IPS-NIHi7 (cell line): ENCODE measurements at regions not wholly inside any gene's neighbourhood (a gene's known extent, or its start where the extent isn't known, plus 50 kb on each side); places are given as distances from the start of the nearest gene placed in this dataset.

Experiments
- DNase-seq: peaks from one replicate; pipeline ENCODE4 v3.0.0; 2012; ENCODE audit warnings: mixed read lengths; ENCODE audit errors: extremely low spot score

DNA sequence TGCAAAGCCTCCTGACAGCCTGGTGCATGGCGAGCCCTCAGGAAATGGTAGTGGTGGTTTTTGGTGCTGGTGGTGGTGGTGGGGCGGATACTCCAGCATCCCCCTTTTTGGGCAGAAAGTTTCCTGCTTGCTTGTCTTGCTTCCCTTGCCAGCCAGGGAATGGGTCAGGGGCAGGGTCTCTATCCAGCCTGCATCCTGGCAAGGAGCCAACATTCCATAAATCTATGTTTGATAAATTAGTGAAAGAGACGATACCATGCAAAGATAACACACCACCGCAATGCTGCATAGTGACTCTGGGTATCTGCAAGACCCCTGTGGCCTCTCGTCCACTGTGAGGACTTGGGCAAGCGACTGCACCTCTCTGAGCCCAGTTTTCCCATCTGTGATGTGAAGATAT is 246.2 kb downstream of the LRFN2 start:
- DNase-seq = no peak

DNA sequence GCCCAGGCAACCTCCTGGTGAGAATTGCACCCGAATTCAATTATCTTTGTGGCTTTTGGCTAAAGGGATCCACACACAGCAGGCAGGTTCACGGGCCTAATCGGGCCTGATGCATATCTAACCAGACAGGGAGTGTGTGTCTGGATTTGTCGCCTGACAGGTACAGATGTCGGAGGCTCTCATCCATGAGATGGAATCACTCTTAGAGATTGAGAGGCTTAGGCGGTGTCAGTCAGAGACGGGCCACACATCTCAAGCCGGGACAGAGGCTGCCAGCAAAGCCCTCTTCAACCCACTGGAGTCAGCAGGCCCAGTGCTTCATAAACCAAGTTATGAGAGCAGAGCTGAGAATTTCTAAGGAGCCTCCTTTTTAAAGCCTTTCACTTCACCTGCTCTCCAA is 247.0 kb downstream of the LRFN2 start:
- DNase-seq = no peak

DNA sequence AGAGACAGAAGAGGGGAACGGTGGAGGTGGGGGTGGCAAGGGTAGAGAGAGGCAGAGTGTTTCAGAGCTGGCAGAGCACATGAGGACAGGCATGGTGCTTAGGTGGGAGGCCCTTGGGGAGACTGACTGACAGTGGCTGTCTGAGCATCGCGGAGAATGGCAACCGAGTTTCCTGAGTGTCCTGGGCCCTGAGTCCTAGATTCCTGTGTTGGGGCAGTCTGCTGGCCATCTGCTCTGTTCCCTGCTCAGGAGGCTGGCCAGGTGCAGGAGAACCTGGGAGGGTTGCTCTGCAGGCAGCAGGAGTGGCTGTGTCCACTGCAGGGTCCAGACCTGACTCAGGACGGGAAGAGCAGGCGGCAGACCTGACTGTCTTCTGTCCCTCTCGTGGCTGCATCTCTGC is 248.9 kb downstream of the LRFN2 start:
- no peak for DNase-seq

DNA sequence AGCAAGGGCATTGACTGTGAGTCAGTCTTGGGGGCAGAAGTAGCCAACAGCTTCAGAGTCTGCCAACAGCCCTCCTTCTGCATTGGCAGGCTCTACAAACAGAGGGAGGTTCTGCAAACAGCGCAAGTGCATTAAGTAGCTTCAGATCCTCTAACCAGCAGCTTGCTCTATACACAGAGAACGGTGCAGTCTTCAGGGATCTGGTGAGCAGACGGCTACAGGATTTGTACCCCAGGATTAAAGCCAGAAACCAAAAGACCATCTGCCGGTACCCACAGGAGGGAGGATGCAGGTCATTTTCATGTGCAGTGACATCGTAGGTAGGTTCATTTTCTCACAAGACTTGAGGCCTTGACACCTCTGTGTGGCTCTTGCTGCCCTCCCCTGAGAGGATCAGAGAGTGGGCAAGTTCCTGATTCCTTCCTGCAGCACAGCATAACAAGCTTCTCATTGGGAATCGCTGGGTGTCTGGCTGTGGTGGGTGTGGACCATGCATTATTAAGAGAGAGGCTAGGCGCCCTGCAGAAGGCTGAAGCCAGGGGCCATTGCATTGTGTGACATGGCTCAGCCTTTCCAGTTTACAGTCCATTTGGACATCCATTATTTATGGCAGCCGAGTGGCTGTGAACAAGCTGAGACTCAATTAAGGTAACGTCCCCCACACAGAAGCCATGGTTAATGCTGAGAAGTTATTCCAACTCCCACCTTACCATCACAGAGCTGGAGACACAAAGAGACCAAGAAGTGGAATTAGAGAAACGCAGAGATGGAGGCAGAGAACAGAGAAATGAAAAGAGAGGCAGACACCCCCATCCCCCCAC is 250.0 kb downstream of the LRFN2 start:
- no peak for DNase-seq

DNA sequence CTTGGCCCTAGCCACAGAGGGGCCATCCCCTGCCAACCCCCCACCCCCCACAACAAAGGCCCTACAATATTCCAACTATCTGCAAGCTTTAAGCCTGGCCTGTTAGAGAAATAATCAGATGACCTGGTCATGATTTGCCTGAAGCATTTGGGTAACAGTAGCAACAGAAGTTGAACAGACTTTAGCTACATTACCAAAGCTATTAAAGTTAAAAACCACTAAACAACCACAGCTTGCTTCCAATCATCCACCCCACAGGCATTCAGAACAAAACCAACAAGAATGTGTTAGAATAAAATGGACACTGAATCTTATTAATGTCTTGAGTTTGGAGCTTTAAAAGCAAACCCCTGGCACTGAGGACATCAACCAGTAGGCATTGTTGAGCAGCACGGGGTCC is 250.9 kb downstream of the LRFN2 start:
- DNase-seq = no peak

DNA sequence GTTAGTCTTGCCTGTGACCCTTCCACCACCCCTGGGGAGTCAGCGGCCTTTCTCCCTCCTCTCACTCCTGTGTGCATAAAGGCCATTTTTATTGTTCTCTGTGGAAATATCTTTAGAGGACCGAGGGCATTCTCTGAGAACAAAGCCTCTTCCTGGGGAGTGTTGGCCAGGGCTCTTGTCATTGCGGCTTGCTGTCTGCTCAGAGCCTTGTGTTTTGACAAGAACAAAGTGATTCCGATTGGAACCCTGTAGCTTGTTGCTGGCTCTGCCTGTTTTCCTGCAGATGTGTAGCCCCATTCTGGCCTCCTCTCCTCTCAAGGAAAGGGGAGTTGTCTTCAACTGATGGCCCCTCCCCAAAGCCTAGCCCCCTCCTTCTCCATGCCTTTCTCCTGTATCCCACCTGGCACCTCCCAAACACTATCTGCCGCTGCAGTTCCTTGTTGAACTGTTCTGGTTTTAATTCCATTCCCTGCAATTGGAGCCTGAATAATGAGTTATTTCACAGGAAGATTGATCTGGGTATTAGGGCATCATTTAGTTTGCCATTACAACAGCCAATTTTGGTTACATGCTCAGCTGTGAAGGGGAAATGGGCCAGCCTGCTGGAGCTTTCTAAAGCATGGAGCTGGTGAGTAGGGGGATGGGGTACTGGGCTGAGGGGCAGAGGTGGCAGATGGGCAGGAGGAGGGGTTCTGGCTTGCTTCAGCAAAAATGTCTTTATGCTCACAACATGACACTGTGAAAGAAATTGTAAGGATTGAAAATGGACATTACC is 252.5 kb downstream of the LRFN2 start:
- peak; percentile 47 for DNase-seq

DNA sequence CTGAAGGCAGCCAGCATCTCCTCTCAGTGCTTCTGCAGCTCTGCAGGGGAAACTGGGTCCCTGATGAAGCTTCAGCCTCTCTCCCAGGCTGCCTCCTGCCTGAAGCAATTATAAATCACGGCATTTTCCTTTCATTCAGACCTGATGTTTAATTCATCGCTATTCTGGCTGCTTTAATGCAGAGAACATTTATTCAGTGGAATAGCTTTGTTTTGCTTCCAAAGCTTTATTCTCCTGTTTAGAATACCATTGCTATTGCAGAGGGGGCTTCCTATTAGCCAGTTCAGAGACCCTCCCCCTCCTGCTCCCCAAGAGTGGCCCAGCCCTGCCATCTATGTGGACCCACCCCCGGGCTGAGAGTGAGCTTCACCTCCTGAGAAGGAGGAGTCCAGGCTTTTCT is 255.6 kb downstream of the LRFN2 start:
- no peak for DNase-seq

DNA sequence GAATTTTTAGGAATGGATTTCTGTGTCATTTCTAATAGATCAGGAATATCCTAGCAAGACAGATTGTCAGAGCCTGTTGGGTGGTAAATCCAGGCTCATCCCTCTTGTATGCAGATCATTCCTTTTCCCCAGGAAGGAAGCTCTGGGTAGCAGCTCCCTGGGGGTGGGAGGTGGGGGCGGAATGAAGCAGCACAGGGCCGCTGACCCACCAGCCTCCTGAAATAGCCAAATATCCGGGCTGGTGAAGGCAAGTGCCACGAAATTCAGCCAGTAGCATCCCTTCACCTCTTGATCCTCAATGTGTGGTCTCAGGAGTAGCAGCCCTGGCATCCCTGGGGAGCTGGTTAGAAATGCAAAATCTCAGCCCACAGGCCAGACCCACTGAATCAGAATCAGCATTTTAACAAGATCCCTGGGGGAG is 256.9 kb downstream of the LRFN2 start:
- DNase-seq = peak; percentile 63

DNA sequence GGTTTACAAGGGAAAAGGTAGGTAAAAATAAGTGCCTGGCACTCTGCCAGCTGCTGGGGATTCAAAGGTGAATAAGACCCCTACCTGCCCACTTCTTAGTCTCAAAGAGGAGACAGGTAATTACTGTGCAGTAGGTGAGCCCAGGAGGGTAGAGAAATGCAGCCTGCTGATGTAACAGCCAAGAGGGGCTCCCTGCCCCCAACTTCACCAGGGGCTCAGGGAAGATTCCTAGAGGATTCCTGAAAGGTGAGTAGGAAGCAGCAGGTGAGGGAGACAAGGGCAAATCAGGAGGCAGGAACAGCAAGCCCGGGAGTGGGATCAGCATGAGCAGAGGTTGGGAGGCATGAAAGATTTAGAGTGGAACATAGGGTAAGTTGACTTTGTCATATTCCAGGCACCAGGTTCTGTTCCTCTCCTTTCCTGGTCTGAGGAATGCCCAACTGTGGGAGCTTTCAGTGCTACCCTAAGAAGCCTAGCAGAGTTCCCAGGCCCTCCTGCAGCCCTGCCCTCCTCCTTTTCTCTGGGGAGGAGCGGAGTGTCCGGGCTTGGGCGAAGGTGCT is 258.1 kb downstream of the LRFN2 start:
- peak; percentile 59 for DNase-seq

DNA sequence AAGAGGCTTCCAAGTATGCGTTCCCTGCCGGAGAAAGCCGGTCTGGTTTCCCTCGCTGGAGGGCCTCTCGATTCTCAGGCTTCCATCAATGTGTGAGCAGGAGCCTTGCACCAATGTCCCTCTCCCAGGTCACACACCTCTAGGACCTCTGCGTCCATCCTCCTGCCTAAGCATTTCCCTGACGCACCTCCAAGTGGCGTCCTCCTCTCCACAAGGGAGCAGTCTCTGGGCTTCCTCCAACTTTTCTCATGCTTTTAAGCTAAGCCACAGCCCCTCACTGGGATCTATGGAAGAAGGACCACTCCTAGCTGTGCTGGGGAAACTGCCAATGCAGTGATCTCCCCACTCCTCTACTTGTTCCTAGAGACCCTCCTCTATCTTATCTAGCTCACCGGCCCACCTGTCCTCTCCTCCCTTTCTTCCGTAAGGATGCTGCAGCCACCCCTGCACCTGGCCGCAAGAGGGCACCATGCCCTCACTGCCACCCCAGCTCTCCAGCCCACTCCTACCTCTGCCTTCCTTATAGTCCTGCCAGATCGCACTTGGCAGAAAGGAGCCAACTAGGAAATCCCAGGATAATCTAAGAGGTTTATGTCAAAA is 258.7 kb downstream of the LRFN2 start:
- DNase-seq = peak; percentile 85

DNA sequence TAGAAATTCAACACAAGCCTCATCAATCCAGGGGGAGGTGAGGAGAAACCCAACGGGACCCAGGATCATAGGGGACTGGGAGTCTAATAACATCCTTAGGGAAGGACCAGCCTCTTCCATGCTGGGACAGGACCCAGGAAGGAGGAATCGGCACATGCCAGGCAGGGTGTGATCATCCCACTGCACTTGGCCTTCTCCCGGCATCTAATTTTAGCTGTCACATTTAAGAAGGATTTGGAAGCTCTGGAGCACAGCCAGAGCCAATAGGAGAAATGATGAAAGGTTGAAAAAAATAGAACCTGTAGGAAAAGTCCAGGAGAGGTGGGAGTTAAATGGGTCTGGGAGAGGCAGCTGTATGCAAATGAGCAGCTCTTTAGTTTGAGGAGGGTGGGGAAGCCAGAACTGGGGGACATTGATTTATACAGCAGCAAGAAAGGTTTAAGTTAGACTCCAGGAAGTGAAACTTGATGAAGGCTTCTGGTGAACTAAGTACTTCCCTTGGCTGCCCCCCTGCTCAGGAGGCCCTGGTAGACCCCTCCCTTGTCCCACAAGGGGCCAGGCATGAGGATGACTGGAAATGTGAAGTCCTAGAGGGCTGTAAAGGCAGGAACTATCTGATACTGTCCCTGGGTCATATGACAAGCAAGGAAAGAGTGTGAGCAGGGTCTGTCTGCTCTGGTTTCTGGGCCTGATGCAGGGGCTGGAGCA is 260.3 kb downstream of the LRFN2 start:
- DNase-seq = no peak

DNA sequence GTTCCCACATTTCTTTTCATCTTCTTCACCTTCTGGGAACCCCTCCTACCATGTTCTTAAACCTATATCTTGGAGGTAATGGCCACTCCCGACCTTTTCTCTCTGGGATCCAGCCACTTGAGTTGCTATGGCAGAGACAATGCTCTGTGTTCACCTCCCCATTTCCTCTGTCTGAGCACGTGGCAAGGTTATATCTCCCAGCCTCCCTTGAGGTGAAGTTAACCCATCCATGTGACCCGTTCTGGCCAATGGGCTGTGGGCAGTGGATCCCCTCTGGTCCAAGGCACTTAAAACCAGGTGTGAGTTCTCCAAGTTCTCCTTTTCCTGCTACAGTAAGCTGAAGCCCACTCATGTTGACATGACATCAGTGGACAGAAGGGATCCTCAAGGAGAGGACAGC is 261.4 kb downstream of the LRFN2 start:
- no peak for DNase-seq

DNA sequence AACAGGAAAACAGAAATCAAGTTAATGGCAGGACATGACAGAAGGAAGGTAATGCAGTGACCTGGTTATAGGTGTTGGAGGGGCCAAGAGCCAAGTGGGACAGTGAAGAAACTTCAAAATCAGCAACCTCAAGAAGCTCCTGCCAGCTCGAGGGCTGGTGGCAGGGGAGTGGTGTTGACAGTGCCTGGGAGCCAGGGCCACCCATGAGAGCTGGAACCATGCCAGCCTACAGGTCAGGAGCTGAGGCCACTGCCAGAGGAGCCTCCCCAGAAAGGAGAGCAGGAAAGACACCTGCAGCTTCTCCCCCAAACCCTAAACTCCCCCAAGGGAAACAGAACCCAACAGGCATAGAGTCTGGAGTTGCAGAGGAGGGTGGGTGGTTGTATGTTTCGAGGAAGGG is 262.1 kb downstream of the LRFN2 start:
- DNase-seq = no peak

DNA sequence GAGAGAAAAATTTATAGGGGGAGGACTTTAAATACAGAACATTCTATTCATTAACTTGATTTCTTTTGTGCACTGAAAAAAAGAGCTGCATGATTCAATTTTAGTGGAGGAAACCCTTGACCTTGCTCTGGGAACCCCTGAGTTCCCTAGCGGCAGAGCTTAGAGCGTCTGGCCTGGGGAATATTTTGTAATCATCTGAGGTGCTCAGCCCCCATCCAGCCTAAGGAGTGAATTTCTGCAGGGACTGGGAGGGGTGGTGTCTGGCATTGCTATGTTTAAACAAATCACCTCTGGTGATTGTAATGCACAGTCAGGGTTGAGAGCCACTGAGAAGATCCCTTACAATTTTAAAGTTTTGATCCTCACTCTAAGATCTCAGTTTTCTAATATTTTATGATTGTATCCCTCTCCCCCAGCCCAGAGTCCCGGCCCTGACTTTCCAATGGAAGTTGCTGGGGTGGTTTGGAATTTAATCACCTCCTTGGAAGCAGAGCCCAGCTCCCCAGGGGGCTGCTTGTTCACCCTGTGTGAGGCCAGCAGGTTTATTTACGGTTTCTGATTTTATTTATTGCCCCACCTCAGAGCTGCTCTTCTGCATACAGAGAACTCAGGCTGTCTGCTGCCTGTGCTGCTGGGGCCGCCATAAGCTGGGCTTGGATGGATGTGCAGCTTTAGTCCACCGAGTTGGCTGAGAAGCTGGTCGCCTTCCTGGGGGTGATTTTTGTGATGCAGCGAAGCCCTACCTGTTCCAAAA is 263.1 kb downstream of the LRFN2 start:
- DNase-seq = no peak

DNA sequence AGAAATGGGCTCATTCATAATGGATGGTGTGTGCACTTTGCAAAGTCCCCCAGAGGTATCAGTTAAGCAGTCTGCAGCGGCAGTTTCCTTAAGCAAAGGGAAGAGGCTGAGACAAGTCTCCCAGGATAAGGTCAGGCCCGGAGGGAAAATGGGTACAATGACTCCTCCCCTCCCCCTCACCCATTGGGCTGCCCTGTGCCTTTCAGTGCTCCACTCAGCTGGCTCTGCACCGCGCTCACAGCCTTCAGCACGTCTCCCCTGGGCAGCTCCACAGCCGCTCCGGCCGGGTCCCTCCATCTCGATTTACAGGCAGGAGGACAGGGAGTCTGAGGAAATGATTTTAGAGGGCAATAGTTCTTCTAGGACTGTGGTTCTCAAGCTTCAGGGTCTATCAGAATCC is 264.8 kb downstream of the LRFN2 start:
- DNase-seq = no peak

DNA sequence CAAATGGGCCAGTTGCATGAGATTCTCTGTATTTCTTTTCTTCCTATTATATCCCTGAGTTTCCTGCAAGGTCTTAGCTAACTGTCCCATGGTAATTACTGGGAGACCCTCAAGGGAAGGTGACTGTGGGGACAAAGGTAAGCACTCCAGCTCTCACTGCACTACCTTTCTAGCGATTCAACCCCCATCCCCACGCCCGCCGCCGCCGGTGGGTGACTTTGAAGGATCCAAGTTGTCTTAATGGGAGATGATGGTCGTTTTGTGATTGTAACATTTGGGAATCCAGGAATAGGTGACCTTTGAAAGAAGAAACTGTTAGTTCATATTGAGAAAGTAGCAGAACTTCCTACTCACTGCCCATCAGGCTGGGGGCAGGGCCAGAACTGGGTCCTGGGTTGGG is 265.5 kb downstream of the LRFN2 start:
- DNase-seq = no peak

DNA sequence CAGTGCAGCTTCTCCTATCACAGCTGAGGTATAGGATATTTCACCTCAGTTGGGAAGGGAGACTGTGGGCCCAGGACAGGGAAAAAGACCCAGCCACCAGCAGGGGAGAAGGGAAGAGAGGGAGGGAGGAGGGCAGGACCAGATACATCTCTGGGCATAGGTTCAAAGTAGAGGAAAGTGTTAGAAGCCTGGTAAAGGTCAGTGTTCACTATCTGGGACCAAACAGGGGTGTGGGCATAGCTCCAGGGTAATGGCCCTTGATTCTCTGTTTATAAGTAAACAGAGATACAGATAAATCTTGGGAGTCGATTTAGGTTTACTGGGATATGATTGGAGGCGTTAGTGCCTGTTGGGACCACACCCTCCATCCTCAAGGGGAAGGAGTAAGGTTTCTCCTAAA is 266.2 kb downstream of the LRFN2 start:
- no peak for DNase-seq

DNA sequence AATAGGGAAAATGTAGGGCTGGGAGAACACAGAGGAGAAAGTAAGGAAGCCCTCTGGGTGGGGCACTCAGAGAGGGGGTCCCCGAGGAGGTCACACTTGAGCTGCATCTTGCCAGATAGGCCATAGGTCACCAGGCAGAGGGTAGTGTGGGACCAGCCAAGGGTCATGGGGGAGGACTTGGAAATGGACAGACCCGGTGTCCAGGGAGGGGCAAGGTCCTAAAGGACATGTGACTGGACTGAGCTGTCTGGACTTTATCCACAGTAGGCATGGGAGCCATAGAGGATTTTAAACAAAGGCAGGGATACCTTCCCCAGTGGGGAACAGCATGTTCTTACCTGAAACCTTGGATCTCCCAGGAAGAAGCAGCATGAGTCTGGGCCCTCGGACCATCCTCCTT is 266.7 kb downstream of the LRFN2 start:
- DNase-seq = no peak

DNA sequence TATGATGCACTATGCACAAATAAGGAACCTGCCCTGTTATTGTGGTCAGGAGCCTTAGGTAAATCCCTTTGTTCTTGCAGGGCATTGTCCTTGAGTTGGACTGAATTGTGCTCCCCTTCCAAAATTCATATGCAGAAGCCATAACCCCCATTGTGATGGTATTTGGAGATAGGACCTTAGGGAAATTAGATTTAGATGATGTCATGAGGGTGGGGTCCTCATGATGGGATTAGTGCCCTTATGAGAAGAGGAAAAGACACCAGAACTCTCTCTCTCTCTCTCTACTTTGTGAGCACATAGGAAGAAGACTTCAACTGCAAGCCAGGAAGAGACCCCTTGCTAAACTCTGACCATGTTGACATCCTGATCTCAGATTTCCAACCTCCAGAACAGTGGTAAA is 268.0 kb downstream of the LRFN2 start:
- no peak for DNase-seq

DNA sequence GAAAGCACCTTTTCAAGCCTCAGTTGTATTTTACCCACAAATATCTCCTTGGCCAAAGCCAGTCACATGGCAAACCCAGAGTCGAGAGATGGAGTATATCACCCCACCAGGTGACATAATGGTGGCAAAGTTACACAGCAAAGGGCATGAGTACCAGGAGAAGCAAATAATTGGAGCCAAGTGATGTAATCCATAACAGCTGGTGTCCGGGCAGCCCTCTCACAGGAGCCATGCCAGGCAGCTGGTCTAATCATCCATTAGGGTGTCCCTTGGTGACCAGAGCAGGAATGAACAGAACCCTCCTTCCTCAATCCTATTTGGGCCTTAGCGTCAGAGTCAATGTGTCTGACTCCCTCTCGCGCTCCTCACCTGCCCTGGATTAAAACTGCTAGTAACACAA is 272.1 kb downstream of the LRFN2 start:
- no peak for DNase-seq

DNA sequence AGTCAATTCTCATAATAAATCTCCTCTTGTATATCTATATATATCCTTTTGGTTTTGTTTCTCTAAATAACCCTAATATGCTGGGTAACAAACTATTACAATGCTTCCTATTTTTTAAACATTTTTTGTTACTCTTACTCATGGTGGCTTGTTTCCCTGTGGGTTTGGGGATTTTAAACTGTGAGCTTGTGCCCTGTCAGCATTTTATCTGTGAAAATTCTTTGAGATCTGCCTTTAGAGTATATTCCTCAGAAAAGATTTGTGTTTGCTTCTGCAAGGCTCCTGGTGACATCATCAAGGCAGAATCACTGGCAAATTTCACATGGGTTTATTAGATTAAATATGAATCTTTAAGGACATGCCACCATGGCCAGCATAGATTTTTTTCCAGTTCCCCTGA is 273.6 kb downstream of the LRFN2 start:
- no peak for DNase-seq
